ENCODE measurements at regions not wholly inside any gene's neighbourhood (a gene's known extent, or its start where the extent isn't known, plus 50 kb on each side); places are given as distances from the start of the nearest gene placed in this dataset.

DNA sequence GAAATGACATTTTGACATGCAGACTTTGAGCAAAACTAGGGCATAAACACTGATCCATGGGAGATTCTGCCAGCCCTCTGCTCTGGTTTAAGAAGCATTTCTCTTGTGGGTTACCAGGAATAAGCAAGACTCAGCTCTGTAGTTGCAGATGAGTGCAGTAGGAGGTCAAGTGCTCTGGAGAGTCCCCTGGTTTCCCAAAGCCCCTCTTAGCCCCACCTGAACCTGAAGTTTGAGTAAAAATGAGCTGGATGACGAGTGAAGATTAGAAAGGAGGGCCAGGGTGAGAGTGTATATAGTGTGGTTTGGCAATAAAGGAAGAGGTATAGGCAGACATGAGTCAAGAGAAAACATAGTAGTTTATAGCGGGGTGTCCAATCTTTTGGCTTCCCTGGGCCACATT lies 220.3 kb downstream of the ARL4A start:
- Histone ChIP-seq H3K79me2 (ENCODE audit: control insufficient read depth, insufficient read depth, low read length) (no peaks in the 10 kb centered on the region), H3K27me3 (ENCODE audit: control insufficient read depth in 2 of 2, insufficient read depth in 2 of 2, low read length in 2 of 2) (no peaks in the 10 kb centered on the region), H4K20me1 (replicated peaks; ENCODE audit: control insufficient read depth, extremely low read depth, insufficient read depth, low read length) (no peaks in the 10 kb centered on the region), H2AFZ (ENCODE audit: low read depth, low read length) (no peak overlapping the region), H3K9ac (replicated peaks; ENCODE audit: extremely low read depth, insufficient read depth, low read length) (no peak overlapping the region), H3K36me3 (ENCODE audit: control insufficient read depth in 2 of 2, extremely low read depth in 1 of 2, insufficient read depth in 2 of 2, low read length in 2 of 2) (no peaks in the 10 kb centered on the region), H3K4me1 (ENCODE audit: control insufficient read depth, extremely low read depth, insufficient read depth, low read length) (no peaks in the 10 kb centered on the region), H3K4me3 (replicated peaks in 1 of 3; ENCODE audit: insufficient read depth in 1 of 3, low read depth in 1 of 3, low read length in 3 of 3) (no peak overlapping the region), H3K27ac (ENCODE audit: insufficient read depth, low read depth, low read length) (no peak overlapping the region), H3K9me3 (replicated peaks; ENCODE audit: control insufficient read depth, insufficient read depth, low read length) (no peaks in the 10 kb centered on the region), H3K9me1 (replicated peaks; ENCODE audit: control insufficient read depth, extremely low read depth, insufficient read depth, low read length) (no peaks in the 10 kb centered on the region), H3K4me2 (ENCODE audit: insufficient read depth, low read length) (no peak overlapping the region)
- TF ChIP-seq FOS (IDR thresholded peaks at IDR 0.05; ENCODE audit: borderline replicate concordance, insufficient read depth, low read length) (no peak), GATA2 (IDR thresholded peaks at IDR 0.05; ENCODE audit: insufficient read depth, insufficient read length, low read depth, low read length) (no peak), POLR2AphosphoS5 (IDR thresholded peaks at IDR 0.05; ENCODE audit: insufficient read depth, low read depth, low read length) (no peak), MYC (IDR thresholded peaks at IDR 0.05; ENCODE audit: low read depth, low read length) (no peak), EZH2 (IDR thresholded peaks at IDR 0.05; ENCODE audit: borderline replicate concordance, low read depth, low read length, severe bottlenecking) (no peak)
- TF ChIP-seq, protein P1, sequence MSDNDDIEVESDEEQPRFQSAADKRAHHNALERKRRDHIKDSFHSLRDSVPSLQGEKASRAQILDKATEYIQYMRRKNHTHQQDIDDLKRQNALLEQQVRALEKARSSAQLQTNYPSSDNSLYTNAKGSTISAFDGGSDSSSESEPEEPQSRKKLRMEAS (IDR thresholded peaks at IDR 0.05; ENCODE audit: insufficient read depth, insufficient read length), result no peak
- dilution Hi-C loops (cut with MboI; ENCODE audit: extremely low pct_ligation_motif_present, low sequenced_read_pairs), result no loop called here
- no peak for FAIRE-seq
- POLR2A ChIA-PET, result no interaction called here
- no TSS peak for BruUV-seq (replicated peaks)
- intact Hi-C loops (cut with micrococcal nuclease), result loop anchor here (5.0 kb wide), 1 partner anchor 50 kb away; no protein-coding TSS in a partner anchor
- no peak for DNase-seq (ENCODE audit: low read depth, low spot score)
- CTCF ChIA-PET, result interaction anchor here (1.1 kb wide), 1 partner anchor 220 kb away, joined by 4 read pairs; the partner anchor contains the start of gene ARL4A

GRCh38 chr7:12909483-12909882 lies 222.1 kb downstream of the ARL4A start:
- dilution Hi-C loops (cut with MboI; ENCODE audit: extremely low pct_ligation_motif_present, low sequenced_read_pairs) (no loop called here), intact Hi-C loops (cut with micrococcal nuclease) (loop anchor here (5.0 kb wide), 1 partner anchor 52 kb away; no protein-coding TSS in a partner anchor)
- H2AFZ ChIP-seq (ENCODE audit: low read depth, low read length), result no peak overlapping the region
- no peak for DNase-seq (ENCODE audit: low read depth, low spot score)
- POLR2A ChIA-PET, result no interaction called here
- no peak overlapping the region for H3K27ac ChIP-seq (ENCODE audit: insufficient read depth, low read depth, low read length)
- BruUV-seq (replicated peaks), result no TSS peak
- H3K9me3 ChIP-seq (replicated peaks; ENCODE audit: control insufficient read depth, insufficient read depth, low read length), result no peaks in the 10 kb centered on the region
- H3K79me2 ChIP-seq (ENCODE audit: control insufficient read depth, insufficient read depth, low read length), result no peaks in the 10 kb centered on the region
- H3K27me3 ChIP-seq (ENCODE audit: control insufficient read depth in 2 of 2, insufficient read depth in 2 of 2, low read length in 2 of 2), result no peaks in the 10 kb centered on the region
- H3K4me3 ChIP-seq (replicated peaks in 1 of 3; ENCODE audit: insufficient read depth in 1 of 3, low read depth in 1 of 3, low read length in 3 of 3), result no peak overlapping the region
- no peaks in the 10 kb centered on the region for H4K20me1 ChIP-seq (replicated peaks; ENCODE audit: control insufficient read depth, extremely low read depth, insufficient read depth, low read length)
- no peak overlapping the region for H3K4me2 ChIP-seq (ENCODE audit: insufficient read depth, low read length)
- no peaks in the 10 kb centered on the region for H3K36me3 ChIP-seq (ENCODE audit: control insufficient read depth in 2 of 2, extremely low read depth in 1 of 2, insufficient read depth in 2 of 2, low read length in 2 of 2)
- CTCF ChIA-PET, result interaction anchor here (0.9 kb wide), 1 partner anchor 220 kb away, joined by 3 read pairs; no protein-coding TSS in a partner anchor
- H3K9me1 ChIP-seq (replicated peaks; ENCODE audit: control insufficient read depth, extremely low read depth, insufficient read depth, low read length), result no peaks in the 10 kb centered on the region
- no peak overlapping the region for H3K9ac ChIP-seq (replicated peaks; ENCODE audit: extremely low read depth, insufficient read depth, low read length)
- H3K4me1 ChIP-seq (ENCODE audit: control insufficient read depth, extremely low read depth, insufficient read depth, low read length), result no peaks in the 10 kb centered on the region
- FAIRE-seq, result no peak
- TF ChIP-seq EZH2 (IDR thresholded peaks at IDR 0.05; ENCODE audit: borderline replicate concordance, low read depth, low read length, severe bottlenecking) (no peak), GATA2 (IDR thresholded peaks at IDR 0.05; ENCODE audit: insufficient read depth, insufficient read length, low read depth, low read length) (no peak), POLR2A (IDR thresholded peaks at IDR 0.05; ENCODE audit: low read depth, low read length) (no peak), POLR2AphosphoS5 (IDR thresholded peaks at IDR 0.05; ENCODE audit: insufficient read depth, low read depth, low read length) (no peak)

Data from endothelial cell of umbilical vein (primary cell).